Stimulated activated CD8-positive, alpha-beta memory T cell treated with anti-CD3 and anti-CD28 coated beads, Interleukin-4, amount 100 ng/mL, for 24 hours (primary cell): ENCODE measurements at regions not wholly inside any gene's neighbourhood (a gene's known extent, or its start where the extent isn't known, plus 50 kb on each side); places are given as distances from the start of the nearest gene placed in this dataset.
"Not testable (repeated sequence)": the region's sequence is repeated elsewhere in the genome, so short reads cannot be mapped to it uniquely, and the experiment has no call there.

Experiments used
- DNase-seq: peaks from one replicate; pipeline ENCODE4 v3.0.0-alpha.2; 2020; ENCODE audit warnings: low read depth

GRCh38 chr2:16970948-16971347 is 305.3 kb upstream of the CYRIA start:
- DNase-seq = not testable (repeated sequence)

GRCh38 chr2:16962505-16962904 is 296.9 kb upstream of the CYRIA start:
- no peak for DNase-seq

GRCh38 chr2:16960579-16960978 is 294.9 kb upstream of the CYRIA start:
- no peak for DNase-seq

GRCh38 chr2:16958266-16958665 is 292.6 kb upstream of the CYRIA start:
- no peak for DNase-seq

- no peak for DNase-seq
Measured at GRCh38 chr2:16952805-16953204, 287.2 kb upstream of the CYRIA start.

GRCh38 chr2:16952368-16952767 is 286.7 kb upstream of the CYRIA start:
- DNase-seq = no peak

GRCh38 chr2:16950436-16950835 is 284.8 kb upstream of the CYRIA start:
- no peak for DNase-seq

- no peak for DNase-seq
Measured at GRCh38 chr2:16948710-16949109, 283.1 kb upstream of the CYRIA start.

GRCh38 chr2:16948053-16948452 is 282.4 kb upstream of the CYRIA start:
- DNase-seq = no peak

GRCh38 chr2:16943279-16943958 is 277.8 kb upstream of the CYRIA start:
- no peak for DNase-seq

- DNase-seq = no peak
Measured at GRCh38 chr2:16940214-16940613, 274.6 kb upstream of the CYRIA start.

GRCh38 chr2:16939771-16940170 is 274.1 kb upstream of the CYRIA start:
- DNase-seq = no peak

- DNase-seq = no peak
Measured at GRCh38 chr2:16933355-16933754, 267.7 kb upstream of the CYRIA start.

GRCh38 chr2:16932826-16933225 is 267.2 kb upstream of the CYRIA start:
- DNase-seq = no peak

- no peak for DNase-seq
Measured at GRCh38 chr2:16931441-16931840, 265.8 kb upstream of the CYRIA start.

GRCh38 chr2:16927398-16927797 is 261.8 kb upstream of the CYRIA start:
- DNase-seq = no peak

- DNase-seq = no peak
Measured at GRCh38 chr2:16925145-16925544, 259.5 kb upstream of the CYRIA start.

GRCh38 chr2:16915341-16915755 is 249.7 kb upstream of the CYRIA start:
- DNase-seq = not testable (repeated sequence)

GRCh38 chr2:16911746-16912145 is 246.1 kb upstream of the CYRIA start:
- no peak for DNase-seq

- DNase-seq = no peak
Measured at GRCh38 chr2:16908656-16909055, 243.0 kb upstream of the CYRIA start.

- no peak for DNase-seq
Measured at GRCh38 chr2:16907645-16908282, 242.1 kb upstream of the CYRIA start.

- not testable (repeated sequence) for DNase-seq
Measured at GRCh38 chr2:16905325-16905724, 239.7 kb upstream of the CYRIA start.

GRCh38 chr2:16900405-16901025 is 234.9 kb upstream of the CYRIA start:
- no peak for DNase-seq
